ENCODE measurements at regions not wholly inside any gene's neighbourhood (a gene's known extent, or its start where the extent isn't known, plus 50 kb on each side); places are given as distances from the start of the nearest gene placed in this dataset.

- TF ChIP-seq EZH2phosphoT487 (IDR thresholded peaks at IDR 0.05; ENCODE audit: borderline replicate concordance, low read depth, low read length) (no peak), CTCF (conservative IDR thresholded peaks at IDR 0.05; ENCODE audit: low read length) (no peak)
- no peak overlapping the region for H3K4me2 ChIP-seq (ENCODE audit: low read length)
- ChIA-PET CTCF (ENCODE audit: unreplicated experiment) (interaction anchor here (0.6 kb wide), 1 partner anchor 116 kb away, joined by 4 read pairs; no protein-coding TSS in a partner anchor), POLR2A (no interaction called here)
- H3K36me3 ChIP-seq (ENCODE audit: insufficient read depth, low read length), result no peaks in the 10 kb centered on the region
- no peaks in the 10 kb centered on the region for H3K79me2 ChIP-seq (ENCODE audit: insufficient read depth, low read depth, low read length)
- no peaks in the 10 kb centered on the region for H3K9me2 ChIP-seq (ENCODE audit: insufficient read depth, low read length)
- H3K4me1 ChIP-seq (ENCODE audit: insufficient read depth, low read length, poor library complexity, severe bottlenecking), result no peaks in the 10 kb centered on the region
- H3K9me3 ChIP-seq (ENCODE audit: low read length), result no peaks in the 10 kb centered on the region
- no TSS peak for BruUV-seq (replicated peaks)
- no peak overlapping the region for H2AFZ ChIP-seq (ENCODE audit: low read length)
- no peak overlapping the region for H3K4me3 ChIP-seq (ENCODE audit: low read depth, low read length, poor library complexity, severe bottlenecking)
- no peaks in the 10 kb centered on the region for H4K20me1 ChIP-seq (ENCODE audit: insufficient read depth, low read length)
- intact Hi-C loops (cut with micrococcal nuclease; ENCODE audit: unreplicated experiment), result no loop called here
- no peak for DNase-seq (ENCODE audit: low spot score)
- H3K27ac ChIP-seq (ENCODE audit: low read depth, low read length, poor library complexity, severe bottlenecking), result no peak overlapping the region
Observed at GRCh38 chr11:121844016-121844415, 272.0 kb downstream of the BLID start.

DNA sequence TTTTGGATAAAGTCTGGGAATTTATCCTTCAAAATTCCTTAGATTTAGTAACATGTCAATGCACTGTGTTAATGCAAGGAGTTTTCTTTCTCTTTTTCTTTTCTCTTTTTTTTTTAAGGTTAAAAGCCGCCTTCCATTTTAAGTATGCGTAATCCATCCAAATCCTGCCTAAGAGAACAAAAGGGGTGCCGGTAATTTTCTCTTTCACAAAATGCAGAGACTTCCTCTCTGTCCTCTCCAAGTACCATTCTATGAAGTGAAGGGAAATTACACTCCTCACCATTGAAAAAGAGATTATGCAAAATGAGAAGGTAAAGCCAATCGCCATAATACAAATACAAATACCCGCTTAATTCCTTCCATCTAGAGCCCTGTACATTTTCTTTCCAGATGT, 273.8 kb downstream of the BLID start:
- no peaks in the 10 kb centered on the region for H3K36me3 ChIP-seq (ENCODE audit: insufficient read depth, low read length)
- ChIA-PET POLR2A (no interaction called here), CTCF (ENCODE audit: unreplicated experiment) (no interaction called here)
- no peaks in the 10 kb centered on the region for H3K9me3 ChIP-seq (ENCODE audit: low read length)
- no peaks in the 10 kb centered on the region for H3K9me2 ChIP-seq (ENCODE audit: insufficient read depth, low read length)
- H4K20me1 ChIP-seq (ENCODE audit: insufficient read depth, low read length), result no peaks in the 10 kb centered on the region
- H3K27ac ChIP-seq (ENCODE audit: low read depth, low read length, poor library complexity, severe bottlenecking), result no peak overlapping the region
- intact Hi-C loops (cut with micrococcal nuclease; ENCODE audit: unreplicated experiment), result no loop called here
- no TSS peak for BruUV-seq (replicated peaks)
- no peaks in the 10 kb centered on the region for H3K4me1 ChIP-seq (ENCODE audit: insufficient read depth, low read length, poor library complexity, severe bottlenecking)
- DNase-seq (ENCODE audit: low spot score), result no peak
- H3K4me2 ChIP-seq (ENCODE audit: low read length), result no peak overlapping the region
- no peaks in the 10 kb centered on the region for H3K79me2 ChIP-seq (ENCODE audit: insufficient read depth, low read depth, low read length)
- TF ChIP-seq EZH2phosphoT487 (IDR thresholded peaks at IDR 0.05; ENCODE audit: borderline replicate concordance, low read depth, low read length), result no peak
- TF ChIP-seq CTCF (conservative IDR thresholded peaks at IDR 0.05; ENCODE audit: low read length), result no peak
- H3K4me3 ChIP-seq (ENCODE audit: low read depth, low read length, poor library complexity, severe bottlenecking), result no peak overlapping the region
- no peak overlapping the region for H2AFZ ChIP-seq (ENCODE audit: low read length)

GRCh38 chr11:121841487-121842191, 274.4 kb downstream of the BLID start:
- no peak for TF ChIP-seq CTCF (conservative IDR thresholded peaks at IDR 0.05; ENCODE audit: low read length)
- TF ChIP-seq EZH2phosphoT487 (IDR thresholded peaks at IDR 0.05; ENCODE audit: borderline replicate concordance, low read depth, low read length), result no peak
- Histone ChIP-seq H3K4me2 (ENCODE audit: low read length) (no peak overlapping the region), H3K9me2 (ENCODE audit: insufficient read depth, low read length) (no peaks in the 10 kb centered on the region), H3K4me3 (ENCODE audit: low read depth, low read length, poor library complexity, severe bottlenecking) (no peak overlapping the region), H3K9me3 (ENCODE audit: low read length) (no peaks in the 10 kb centered on the region), H4K20me1 (ENCODE audit: insufficient read depth, low read length) (no peaks in the 10 kb centered on the region), H2AFZ (ENCODE audit: low read length) (no peak overlapping the region), H3K79me2 (ENCODE audit: insufficient read depth, low read depth, low read length) (no peaks in the 10 kb centered on the region), H3K27ac (ENCODE audit: low read depth, low read length, poor library complexity, severe bottlenecking) (no peak overlapping the region), H3K4me1 (ENCODE audit: insufficient read depth, low read length, poor library complexity, severe bottlenecking) (no peaks in the 10 kb centered on the region), H3K36me3 (ENCODE audit: insufficient read depth, low read length) (no peaks in the 10 kb centered on the region)
- no peak for DNase-seq (ENCODE audit: low spot score)
- POLR2A ChIA-PET, result no interaction called here
- BruUV-seq (replicated peaks), result no TSS peak
- CTCF ChIA-PET (ENCODE audit: unreplicated experiment), result no interaction called here
- intact Hi-C loops (cut with micrococcal nuclease; ENCODE audit: unreplicated experiment), result no loop called here
